IMR-90 (cell line): ENCODE measurements at regions not wholly inside any gene's neighbourhood (a gene's known extent, or its start where the extent isn't known, plus 50 kb on each side); places are given as distances from the start of the nearest gene placed in this dataset.

ENCODE experiments used
- ATAC-seq: fragments of 200-7000 bp; cut with Tn5 transposase; 2 replicates; pipeline ENCODE4 v1.9.1; 2020; ENCODE audit warnings: low read depth, mild to moderate bottlenecking, moderate library complexity
- BruUV-seq: library from RNA; stranded (reverse); fragments of 400-500 nt; replicated peaks from 2 replicates; lab custom pipeline; 2021; lab: Mats Ljungman, UMichigan
- CTCF ChIA-PET: fragments of 300-600 bp; formaldehyde crosslinking; extraction: SDS; loops from one replicate; lab custom pipeline; 2021; ENCODE audit warnings: antibody characterized with exemption; lab: Yijun Ruan, JAX
- POLR2A ChIA-PET: fragments of 300-600 bp; sonication (Branson Sonifier 250); formaldehyde crosslinking; loops from one replicate; lab custom pipeline; 2022; ENCODE audit warnings: antibody characterized with exemption; ENCODE audit not compliant: unreplicated experiment; lab: Charles Lee
- DNase-seq: peaks from one replicate; pipeline ENCODE4 v3.0.0; 2013
- H2AFZ ChIP-seq: replicated peaks from 2 replicates; pipeline ENCODE3; 2013; ENCODE audit warnings: low read length, mild to moderate bottlenecking; ENCODE audit not compliant: poor library complexity
- H2AK5ac ChIP-seq: 2 replicates; pipeline ENCODE4 v1.6.1; 2013; ENCODE audit warnings: low read depth, low read length, inconsistent platforms
- H2AK9ac ChIP-seq: replicated peaks from 2 replicates; pipeline ENCODE3; 2013; ENCODE audit warnings: mild to moderate bottlenecking, low read depth, low read length, moderate library complexity; ENCODE audit not compliant: poor library complexity
- H2BK120ac ChIP-seq: 2 replicates; pipeline ENCODE4 v1.6.1; 2013; ENCODE audit warnings: low read depth, low read length, inconsistent platforms
- H2BK15ac ChIP-seq: 3 replicates; pipeline ENCODE4 v1.6.1; 2013; ENCODE audit warnings: low read depth, low read length, inconsistent platforms
- H2BK20ac ChIP-seq: 2 replicates; pipeline ENCODE4 v1.6.1; 2013; ENCODE audit warnings: low read depth, mild to moderate bottlenecking, inconsistent platforms, low read length, moderate library complexity
- H2BK5ac ChIP-seq: 2 replicates; pipeline ENCODE4 v1.6.1; 2013; ENCODE audit warnings: mild to moderate bottlenecking, low read depth, low read length, inconsistent platforms; ENCODE audit not compliant: poor library complexity, severe bottlenecking
- H3K14ac ChIP-seq: replicated peaks from 2 replicates; pipeline ENCODE4 v1.6.1; 2013; ENCODE audit warnings: low read depth, low read length, inconsistent platforms
- H3K18ac ChIP-seq: 2 replicates; pipeline ENCODE4 v1.6.1; 2013; ENCODE audit warnings: low read depth, low read length, control low read depth
- H3K23ac ChIP-seq: 2 replicates; pipeline ENCODE4 v1.6.1; 2013; ENCODE audit warnings: low read depth, low read length, inconsistent platforms
- H3K27ac ChIP-seq: 2 replicates; pipeline ENCODE4 v1.5.1; 2013; ENCODE audit warnings: mild to moderate bottlenecking, control low read depth, low read length; ENCODE audit not compliant: insufficient read depth
- H3K27me3 ChIP-seq: 2 replicates; pipeline ENCODE4 v1.6.1; 2013; ENCODE audit warnings: low read length; ENCODE audit not compliant: control insufficient read depth, insufficient read depth
- H3K36me3 ChIP-seq: 2 replicates; pipeline ENCODE4 v1.6.1; 2013; ENCODE audit warnings: low read length, mixed read lengths; ENCODE audit not compliant: control insufficient read depth, insufficient read depth
- H3K4ac ChIP-seq: 2 replicates; pipeline ENCODE4 v1.6.1; 2013; ENCODE audit warnings: low read depth, low read length, inconsistent platforms
- H3K4me1 ChIP-seq: 2 replicates; pipeline ENCODE4 v1.6.1; 2013; ENCODE audit warnings: low read length, mixed read lengths; ENCODE audit not compliant: control insufficient read depth, insufficient read depth
- H3K4me2 ChIP-seq: 2 replicates; pipeline ENCODE4 v1.6.1; 2013; ENCODE audit warnings: low read depth, mild to moderate bottlenecking, control low read depth, low read length, moderate library complexity
- H3K4me3 ChIP-seq: 2 replicates; pipeline ENCODE4 v1.5.1; 2013; ENCODE audit warnings: low read depth, mild to moderate bottlenecking, control low read depth, low read length, moderate library complexity; ENCODE audit not compliant: insufficient read depth
- H3K56ac ChIP-seq: 2 replicates; pipeline ENCODE4 v1.6.1; 2013; ENCODE audit warnings: low read length, inconsistent platforms; ENCODE audit not compliant: insufficient read depth; ENCODE audit errors: extremely low read depth
- H3K79me1 ChIP-seq, 2 experiments: 2 replicates each; pipeline ENCODE4 v1.6.1; 2013; ENCODE audit warnings: low read length in 2 of 2, inconsistent platforms in 1 of 2, low read depth in 1 of 2
- H3K9ac ChIP-seq: 2 replicates; pipeline ENCODE4 v1.6.1; 2013; ENCODE audit warnings: low read depth, low read length, control low read depth
- H3K9me1 ChIP-seq: 2 replicates; pipeline ENCODE4 v1.6.1; 2013; ENCODE audit warnings: low read length, inconsistent platforms; ENCODE audit not compliant: insufficient read depth
- H3K9me3 ChIP-seq: 2 replicates; pipeline ENCODE4 v1.6.1; 2013; ENCODE audit warnings: low read length; ENCODE audit not compliant: control insufficient read depth, insufficient read depth
- H4K20me1 ChIP-seq: 2 replicates; pipeline ENCODE4 v1.6.1; 2013; ENCODE audit warnings: low read length, inconsistent platforms; ENCODE audit not compliant: insufficient read depth
- H4K5ac ChIP-seq: 2 replicates; pipeline ENCODE4 v1.6.1; 2013; ENCODE audit warnings: mild to moderate bottlenecking, low read depth, low read length, control low read depth
- H4K8ac ChIP-seq, 2 experiments: 2 replicates each; pipeline ENCODE4 v1.6.1; 2013; ENCODE audit warnings: low read depth in 2 of 2, low read length in 2 of 2, control low read depth in 1 of 2, inconsistent platforms in 1 of 2
- H4K91ac ChIP-seq: 2 replicates; pipeline ENCODE4 v1.6.1; 2013; ENCODE audit warnings: low read depth, low read length, inconsistent platforms; ENCODE audit not compliant: insufficient read depth
- CHD1 ChIP-seq: IDR thresholded peaks from 2 replicates; pipeline ENCODE4 v1.6.1; 2012; ENCODE audit warnings: low read depth, low read length, improper control_type of control experiment
- NFE2L2 ChIP-seq: fragments of 150-350 bp; IDR thresholded peaks from 2 replicates; pipeline ENCODE4 v1.6.1; 2016; ENCODE audit warnings: low read depth, mild to moderate bottlenecking, low read length
- WGBS, 2 experiments: methylation state at CpG; one replicate each; pipeline versions ENCODE4 v1.1.5 to v1.1.7; 2013; ENCODE audit warnings: missing lambda C conversion rate in 2 of 2; ENCODE audit not compliant: insufficient read length in 1 of 2; ENCODE audit errors: extremely low coverage in 2 of 2; 5-methylcytosine and 5-hydroxymethylcytosine counted together
- dilution Hi-C: fragments of 300-500 bp; cut with HindIII; formaldehyde crosslinking; loops from one replicate; pipeline ENCODE4 v1.14.3; 2018; ENCODE audit warnings: low sequenced_read_pairs; ENCODE audit not compliant: unreplicated experiment
- in situ Hi-C: fragments of 300-500 bp; cut with MboI; formaldehyde crosslinking; loops from 3 replicates; pipeline ENCODE4 v1.14.3; 2019; ENCODE audit warnings: low sequenced_read_pairs, inconsistent platforms, mixed read lengths
- intact Hi-C: fragments of 100-400 bp; cut with micrococcal nuclease; formaldehyde crosslinking; loops from 2 replicates; pipeline ENCODE4 v1.10.0; 2022

- in situ Hi-C loops = no loop called here
- H2BK15ac ChIP-seq = no peak overlapping the region
- no peak overlapping the region for H2AFZ ChIP-seq
- H3K4me1 ChIP-seq = no peaks in the 10 kb centered on the region
- H3K18ac ChIP-seq = no peak overlapping the region
- no peak overlapping the region for H4K91ac ChIP-seq
- DNase-seq = no peak
- dilution Hi-C loops = no loop called here
- no peak overlapping the region for H3K56ac ChIP-seq
- no peak for ATAC-seq
- H4K20me1 ChIP-seq = no peaks in the 10 kb centered on the region
- H4K8ac ChIP-seq = no peak overlapping the region
- intact Hi-C loops = no loop called here
- no peak overlapping the region for H2BK120ac ChIP-seq
- WGBS, 2 experiments = no CpG with 5 or more reads among the region's 3 CpGs
- no peak overlapping the region for H2AK5ac ChIP-seq
- no peak overlapping the region for H2AK9ac ChIP-seq
- H3K36me3 ChIP-seq = no peaks in the 10 kb centered on the region
- H2BK20ac ChIP-seq = no peak overlapping the region
- ChIA-PET POLR2A (no interaction called here), CTCF (interaction anchor here (0.6 kb wide), 1 partner anchor 319 kb away, joined by 3 read pairs; no protein-coding TSS in a partner anchor)
- TF ChIP-seq NFE2L2 (no peak), CHD1 (no peak)
- no peak overlapping the region for H3K4me2 ChIP-seq
- no peaks in the 10 kb centered on the region for H3K27me3 ChIP-seq
- H4K5ac ChIP-seq = no peak overlapping the region
- no peak overlapping the region for H3K4ac ChIP-seq
- H3K23ac ChIP-seq = no peak overlapping the region
- H3K9ac ChIP-seq = no peak overlapping the region
- no peak overlapping the region for H3K4me3 ChIP-seq
- H3K9me3 ChIP-seq = no peaks in the 10 kb centered on the region
- no peak overlapping the region for H2BK5ac ChIP-seq
- H3K79me1 ChIP-seq = no peaks in the 10 kb centered on the region
- no peak overlapping the region for H3K14ac ChIP-seq
- H3K9me1 ChIP-seq = no peaks in the 10 kb centered on the region
- BruUV-seq = no TSS peak
- no peak overlapping the region for H3K27ac ChIP-seq
Observed at GRCh38 chr4:14303856-14304255, 676.3 kb upstream of the BOD1L1 start.
